ENCODE measurements at regions not wholly inside any gene's neighbourhood (a gene's known extent, or its start where the extent isn't known, plus 50 kb on each side); places are given as distances from the start of the nearest gene placed in this dataset.

DNA sequence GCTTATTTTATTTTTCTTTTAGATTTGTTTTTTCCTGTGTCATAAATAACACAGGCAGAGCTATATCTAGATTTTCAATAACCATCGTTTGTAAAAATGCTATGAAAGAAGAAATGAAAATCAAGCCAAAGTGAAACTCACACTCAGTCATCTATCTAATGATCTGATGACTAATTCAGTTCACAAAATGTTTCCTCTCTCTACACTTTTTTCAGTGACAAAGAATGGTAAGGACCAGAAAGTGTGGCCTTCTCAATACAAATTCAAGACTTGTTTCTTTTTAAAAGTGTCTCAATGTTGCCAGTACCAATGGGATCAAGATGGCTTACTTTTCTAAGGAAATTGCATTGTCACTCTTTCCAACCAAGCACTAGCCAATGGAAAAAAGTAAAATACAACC lies 282.8 kb upstream of the PKN2 start:
- DNase-seq (ENCODE audit: low read depth, low spot score) (no peak), ATAC-seq (no peak)
- no peak overlapping the region for H3K27ac ChIP-seq (ENCODE audit: low read length)
- H3K4me1 ChIP-seq (ENCODE audit: control insufficient read depth, insufficient read depth, low read length): no peaks in the 10 kb centered on the region
- H3K27me3 ChIP-seq (ENCODE audit: control insufficient read depth, insufficient read depth, low read length): no peaks in the 10 kb centered on the region
- CTCF ChIA-PET: no interaction called here
- in situ Hi-C loops (cut with HindIII; ENCODE audit: low pct_unique_long_range_greater_than_20kb, low sequenced_read_pairs): no loop called here
- no peak overlapping the region for H3K4me3 ChIP-seq (ENCODE audit: low read depth in 2 of 2, low read length in 2 of 2)
- no TSS peak for BruUV-seq (replicated peaks)
- H3K9me3 ChIP-seq (ENCODE audit: control insufficient read depth, insufficient read depth, low read depth, low read length): no peaks in the 10 kb centered on the region
- no peaks in the 10 kb centered on the region for H3K36me3 ChIP-seq (ENCODE audit: control insufficient read depth, insufficient read depth, low read length)
- intact Hi-C loops (cut with micrococcal nuclease; ENCODE audit: unreplicated experiment): no loop called here
- TF ChIP-seq SIN3A (IDR thresholded peaks at IDR 0.05; ENCODE audit: borderline replicate concordance, insufficient read depth, low read depth, low read length) (no peak), TCF7L2 (IDR thresholded peaks at IDR 0.05; ENCODE audit: low read depth, low read length) (no peak), POLR2AphosphoS5 (IDR thresholded peaks at IDR 0.05; ENCODE audit: low read depth, low read length) (no peak)
- TF ChIP-seq, protein P1, sequence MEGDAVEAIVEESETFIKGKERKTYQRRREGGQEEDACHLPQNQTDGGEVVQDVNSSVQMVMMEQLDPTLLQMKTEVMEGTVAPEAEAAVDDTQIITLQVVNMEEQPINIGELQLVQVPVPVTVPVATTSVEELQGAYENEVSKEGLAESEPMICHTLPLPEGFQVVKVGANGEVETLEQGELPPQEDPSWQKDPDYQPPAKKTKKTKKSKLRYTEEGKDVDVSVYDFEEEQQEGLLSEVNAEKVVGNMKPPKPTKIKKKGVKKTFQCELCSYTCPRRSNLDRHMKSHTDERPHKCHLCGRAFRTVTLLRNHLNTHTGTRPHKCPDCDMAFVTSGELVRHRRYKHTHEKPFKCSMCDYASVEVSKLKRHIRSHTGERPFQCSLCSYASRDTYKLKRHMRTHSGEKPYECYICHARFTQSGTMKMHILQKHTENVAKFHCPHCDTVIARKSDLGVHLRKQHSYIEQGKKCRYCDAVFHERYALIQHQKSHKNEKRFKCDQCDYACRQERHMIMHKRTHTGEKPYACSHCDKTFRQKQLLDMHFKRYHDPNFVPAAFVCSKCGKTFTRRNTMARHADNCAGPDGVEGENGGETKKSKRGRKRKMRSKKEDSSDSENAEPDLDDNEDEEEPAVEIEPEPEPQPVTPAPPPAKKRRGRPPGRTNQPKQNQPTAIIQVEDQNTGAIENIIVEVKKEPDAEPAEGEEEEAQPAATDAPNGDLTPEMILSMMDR (IDR thresholded peaks at IDR 0.05): no peak
- TF ChIP-seq, protein P2, sequence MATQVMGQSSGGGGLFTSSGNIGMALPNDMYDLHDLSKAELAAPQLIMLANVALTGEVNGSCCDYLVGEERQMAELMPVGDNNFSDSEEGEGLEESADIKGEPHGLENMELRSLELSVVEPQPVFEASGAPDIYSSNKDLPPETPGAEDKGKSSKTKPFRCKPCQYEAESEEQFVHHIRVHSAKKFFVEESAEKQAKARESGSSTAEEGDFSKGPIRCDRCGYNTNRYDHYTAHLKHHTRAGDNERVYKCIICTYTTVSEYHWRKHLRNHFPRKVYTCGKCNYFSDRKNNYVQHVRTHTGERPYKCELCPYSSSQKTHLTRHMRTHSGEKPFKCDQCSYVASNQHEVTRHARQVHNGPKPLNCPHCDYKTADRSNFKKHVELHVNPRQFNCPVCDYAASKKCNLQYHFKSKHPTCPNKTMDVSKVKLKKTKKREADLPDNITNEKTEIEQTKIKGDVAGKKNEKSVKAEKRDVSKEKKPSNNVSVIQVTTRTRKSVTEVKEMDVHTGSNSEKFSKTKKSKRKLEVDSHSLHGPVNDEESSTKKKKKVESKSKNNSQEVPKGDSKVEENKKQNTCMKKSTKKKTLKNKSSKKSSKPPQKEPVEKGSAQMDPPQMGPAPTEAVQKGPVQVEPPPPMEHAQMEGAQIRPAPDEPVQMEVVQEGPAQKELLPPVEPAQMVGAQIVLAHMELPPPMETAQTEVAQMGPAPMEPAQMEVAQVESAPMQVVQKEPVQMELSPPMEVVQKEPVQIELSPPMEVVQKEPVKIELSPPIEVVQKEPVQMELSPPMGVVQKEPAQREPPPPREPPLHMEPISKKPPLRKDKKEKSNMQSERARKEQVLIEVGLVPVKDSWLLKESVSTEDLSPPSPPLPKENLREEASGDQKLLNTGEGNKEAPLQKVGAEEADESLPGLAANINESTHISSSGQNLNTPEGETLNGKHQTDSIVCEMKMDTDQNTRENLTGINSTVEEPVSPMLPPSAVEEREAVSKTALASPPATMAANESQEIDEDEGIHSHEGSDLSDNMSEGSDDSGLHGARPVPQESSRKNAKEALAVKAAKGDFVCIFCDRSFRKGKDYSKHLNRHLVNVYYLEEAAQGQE (IDR thresholded peaks at IDR 0.05; ENCODE audit: insufficient read depth in 1 of 2, low read depth in 2 of 2, low read length in 1 of 2): no peak
- POLR2A ChIA-PET: no interaction called here

DNA sequence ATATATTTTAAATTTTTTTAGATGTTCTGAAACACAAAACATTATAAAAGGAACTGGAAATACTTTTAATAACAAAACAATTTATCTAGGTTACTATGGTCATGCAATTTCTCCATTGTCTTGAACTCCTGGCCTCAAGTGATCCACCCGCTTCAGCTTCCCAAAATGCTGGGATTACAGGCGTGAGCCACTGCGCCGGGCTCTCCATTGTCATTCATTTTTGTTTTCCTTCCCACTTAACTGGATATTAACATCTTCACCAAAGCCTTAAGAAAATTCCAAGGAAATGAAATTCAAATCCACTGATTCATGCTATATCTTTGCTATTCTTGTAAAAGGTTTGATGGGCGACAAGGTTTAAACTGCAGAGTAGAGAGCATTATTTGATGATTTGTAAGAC lies 279.5 kb upstream of the PKN2 start:
- no peak for TF ChIP-seq SIN3A (IDR thresholded peaks at IDR 0.05; ENCODE audit: borderline replicate concordance, insufficient read depth, low read depth, low read length)
- no peak for TF ChIP-seq POLR2AphosphoS5 (IDR thresholded peaks at IDR 0.05; ENCODE audit: low read depth, low read length)
- TF ChIP-seq, protein P2 (IDR thresholded peaks at IDR 0.05; ENCODE audit: insufficient read depth in 1 of 2, low read depth in 2 of 2, low read length in 1 of 2): no peak
- TF ChIP-seq, protein P1 (IDR thresholded peaks at IDR 0.05): no peak
- TF ChIP-seq TCF7L2 (IDR thresholded peaks at IDR 0.05; ENCODE audit: low read depth, low read length): no peak
- no peaks in the 10 kb centered on the region for H3K27me3 ChIP-seq (ENCODE audit: control insufficient read depth, insufficient read depth, low read length)
- H3K4me1 ChIP-seq (ENCODE audit: control insufficient read depth, insufficient read depth, low read length): no peaks in the 10 kb centered on the region
- no peak for DNase-seq (ENCODE audit: low read depth, low spot score)
- no peak for ATAC-seq
- in situ Hi-C loops (cut with HindIII; ENCODE audit: low pct_unique_long_range_greater_than_20kb, low sequenced_read_pairs): no loop called here
- ChIA-PET POLR2A (interaction anchor here (0.6 kb wide), 1 partner anchor 905 kb away, joined by 24 read pairs; no protein-coding TSS in a partner anchor), CTCF (no interaction called here)
- H3K27ac ChIP-seq (ENCODE audit: low read length): no peak overlapping the region
- no TSS peak for BruUV-seq (replicated peaks)
- H3K36me3 ChIP-seq (ENCODE audit: control insufficient read depth, insufficient read depth, low read length): no peaks in the 10 kb centered on the region
- H3K4me3 ChIP-seq (ENCODE audit: low read depth in 2 of 2, low read length in 2 of 2): no peak overlapping the region
- intact Hi-C loops (cut with micrococcal nuclease; ENCODE audit: unreplicated experiment): no loop called here
- no peaks in the 10 kb centered on the region for H3K9me3 ChIP-seq (ENCODE audit: control insufficient read depth, insufficient read depth, low read depth, low read length)

Measured in Panc1 (cell line).